Fibroblast of gingiva (primary cell): ENCODE measurements at regions not wholly inside any gene's neighbourhood (a gene's known extent, or its start where the extent isn't known, plus 50 kb on each side); places are given as distances from the start of the nearest gene placed in this dataset.
"Not testable (repeated sequence)": the region's sequence is repeated elsewhere in the genome, so short reads cannot be mapped to it uniquely, and the experiment has no call there.

Source experiments
- DNase-seq: peaks from one replicate; pipeline ENCODE4 v3.0.0-alpha.2; 2011; ENCODE audit warnings: low read depth

- no peak for DNase-seq
Observed at GRCh38 chr16:59088431-59088830, 354.3 kb upstream of the GOT2 start.

DNA sequence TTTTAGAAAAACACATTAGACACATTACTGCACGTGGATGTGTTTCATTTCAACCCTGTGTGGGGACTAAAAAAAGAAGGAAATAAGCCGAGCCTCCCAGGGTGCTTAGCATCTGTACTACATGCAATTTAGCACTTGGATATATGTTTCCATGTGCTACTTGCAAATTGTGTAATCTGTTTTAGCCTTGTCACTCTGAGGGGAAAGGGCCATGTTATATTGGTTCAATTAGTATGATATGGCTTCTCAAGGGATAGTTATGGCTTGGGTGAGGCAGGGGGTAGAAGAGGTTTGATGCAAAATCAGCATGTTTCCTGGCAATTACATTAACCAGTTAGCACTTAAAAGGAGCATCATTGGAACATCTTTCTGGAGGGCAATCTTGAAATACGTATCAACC lies 353.5 kb upstream of the GOT2 start:
- DNase-seq: no peak

DNA sequence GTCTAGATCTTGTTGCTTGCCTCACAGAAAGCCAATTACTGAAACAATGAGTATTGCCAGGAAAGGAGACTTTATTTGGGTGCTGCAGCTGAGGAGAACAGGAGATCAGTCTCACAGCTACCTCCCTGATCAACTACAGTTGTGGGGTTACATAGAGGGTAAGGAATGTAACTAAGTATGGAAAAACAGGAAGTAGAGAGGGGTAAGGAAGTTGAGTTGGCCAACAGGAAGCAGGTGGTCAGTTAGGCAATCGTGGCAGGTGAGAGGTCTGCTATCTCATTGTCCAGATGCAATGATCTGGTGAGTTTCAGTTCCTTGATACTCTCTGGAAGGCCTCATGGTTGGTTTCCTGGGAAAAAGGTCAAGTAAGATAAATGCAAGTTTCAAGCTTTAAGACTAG lies 333.1 kb upstream of the GOT2 start:
- no peak for DNase-seq

GRCh38 chr16:59060207-59060606 lies 326.1 kb upstream of the GOT2 start:
- DNase-seq: no peak

GRCh38 chr16:59058250-59058649 lies 324.1 kb upstream of the GOT2 start:
- no peak for DNase-seq

- no peak for DNase-seq
Observed at GRCh38 chr16:59053911-59054310, 319.8 kb upstream of the GOT2 start.

DNA sequence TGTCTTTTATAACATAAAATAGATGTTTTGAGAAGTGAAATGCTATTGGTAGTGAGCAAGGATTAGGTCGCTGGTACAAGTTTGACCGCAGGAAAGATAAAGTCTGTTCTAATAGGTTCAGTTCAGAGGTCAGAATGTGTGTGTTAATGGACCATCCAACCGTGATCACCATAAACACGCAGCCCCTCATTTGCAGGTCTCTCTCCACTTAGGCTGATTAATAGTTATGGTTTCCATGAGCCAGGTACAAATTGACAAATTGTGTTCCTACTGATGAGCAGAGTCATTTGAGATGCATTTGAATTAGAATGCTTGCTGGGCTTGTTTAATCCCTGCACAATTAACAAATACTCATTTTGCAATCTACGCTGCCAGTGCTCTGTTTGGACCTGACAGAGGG lies 318.1 kb upstream of the GOT2 start:
- no peak for DNase-seq

DNA sequence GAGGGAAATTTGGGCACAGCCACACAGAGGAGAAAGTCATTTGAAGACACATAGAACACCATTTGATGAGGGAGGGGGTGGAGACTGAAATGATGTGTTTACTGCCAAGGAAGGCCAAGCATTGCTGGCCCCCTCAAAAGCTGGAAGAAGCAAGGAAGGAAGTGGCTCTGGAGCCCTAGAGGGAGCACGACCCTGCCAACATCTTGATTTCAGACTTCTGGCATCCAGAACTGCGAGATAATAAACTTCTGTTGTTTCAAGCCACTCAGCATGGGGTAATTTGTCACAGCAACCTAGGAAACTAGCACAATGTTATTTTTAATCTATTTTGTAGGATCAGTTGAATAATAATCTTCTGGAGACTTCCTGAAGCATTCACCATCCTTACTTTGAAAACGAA lies 314.8 kb upstream of the GOT2 start:
- DNase-seq: no peak

DNA sequence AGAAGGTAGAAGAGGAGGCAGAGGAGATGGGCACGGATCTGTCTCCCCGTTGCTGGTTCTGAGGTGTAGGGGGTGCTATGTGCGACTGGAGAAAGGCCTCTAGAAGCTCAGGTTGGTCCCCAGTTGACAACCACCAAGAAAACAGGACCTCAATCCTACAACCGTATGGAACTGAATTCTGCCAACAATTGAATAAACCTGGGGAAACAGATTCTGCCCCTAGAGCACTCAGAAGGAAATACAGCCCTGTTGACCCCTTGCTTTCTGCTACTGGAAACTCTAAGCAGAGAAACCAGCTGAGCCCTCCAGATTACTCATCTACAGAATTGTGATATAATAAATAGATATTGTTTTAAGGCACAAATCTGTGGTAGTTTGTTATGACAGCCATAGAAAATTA lies 313.0 kb upstream of the GOT2 start:
- no peak for DNase-seq

- no peak for DNase-seq
Observed at GRCh38 chr16:59046335-59046734, 312.2 kb upstream of the GOT2 start.

DNA sequence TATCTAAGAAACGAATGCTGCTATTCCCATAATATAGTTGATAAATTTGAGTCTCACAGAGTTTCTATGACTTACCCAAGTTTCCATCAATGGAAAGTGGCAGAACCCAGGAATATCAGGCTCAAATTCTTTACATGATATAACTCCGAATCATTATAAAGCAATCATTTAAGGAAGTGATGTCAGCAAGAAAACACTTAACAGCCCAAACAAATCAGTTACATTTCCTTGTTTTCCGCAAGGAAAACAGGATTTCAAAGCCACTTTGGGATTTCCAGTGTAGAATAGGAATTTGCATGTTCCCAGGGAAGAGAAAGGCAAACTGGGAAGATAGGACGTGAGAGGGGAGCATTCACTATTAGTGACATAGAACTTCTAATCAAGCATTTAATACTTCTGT lies 311.4 kb upstream of the GOT2 start:
- no peak for DNase-seq

GRCh38 chr16:59044616-59045015 lies 310.5 kb upstream of the GOT2 start:
- no peak for DNase-seq

GRCh38 chr16:59042301-59042700 lies 308.2 kb upstream of the GOT2 start:
- no peak for DNase-seq

DNA sequence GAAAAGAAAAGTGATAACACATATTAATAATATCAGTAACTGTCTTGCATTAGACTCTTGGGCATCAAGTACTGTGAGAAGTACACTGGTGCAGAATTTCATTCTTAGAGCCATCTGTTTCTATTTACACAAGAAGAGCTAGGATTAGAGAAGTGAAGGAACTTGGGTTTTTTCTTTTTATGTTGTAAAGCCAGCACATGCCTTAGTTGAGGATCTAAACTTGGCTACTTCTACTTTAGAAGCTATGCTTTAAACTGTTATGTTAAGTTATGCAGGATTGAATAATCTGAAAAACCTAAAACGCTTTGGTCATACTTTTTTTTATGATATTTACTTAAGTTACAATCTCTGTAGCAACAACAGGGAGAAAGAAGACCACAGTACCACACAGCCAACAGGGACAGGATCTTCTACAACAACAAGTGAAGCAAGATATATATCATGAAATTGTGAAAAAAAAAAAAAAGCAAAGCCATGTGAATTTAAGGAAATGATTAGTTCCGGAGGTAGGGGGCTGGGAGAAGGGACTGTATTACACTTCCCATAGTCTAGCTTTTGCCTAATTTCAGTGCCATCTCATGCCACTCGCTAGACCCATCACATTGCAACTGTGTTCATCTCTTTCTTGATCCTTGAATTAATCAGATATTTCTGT lies 305.1 kb upstream of the GOT2 start:
- no peak for DNase-seq

- no peak for DNase-seq
Observed at GRCh38 chr16:59030923-59031485, 296.9 kb upstream of the GOT2 start.

DNA sequence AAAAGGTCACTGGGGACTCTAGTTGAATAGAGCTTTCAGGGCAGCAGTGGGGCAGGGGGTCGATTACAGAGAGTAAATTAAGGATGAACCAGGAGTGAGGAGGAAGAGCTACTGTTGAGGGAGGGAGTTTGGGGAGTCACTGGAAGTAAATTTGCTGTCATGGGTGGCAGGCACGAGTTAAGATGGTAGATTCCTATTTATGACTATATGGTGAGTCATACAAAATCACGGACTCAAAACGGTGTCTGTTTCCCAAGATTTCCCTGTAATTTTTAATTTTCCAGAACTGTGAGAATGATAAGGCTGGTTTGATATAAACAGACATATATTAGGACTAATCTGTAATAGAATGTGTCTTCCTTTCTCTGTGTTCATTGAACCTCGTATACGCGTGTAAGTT lies 287.6 kb upstream of the GOT2 start:
- DNase-seq: no peak

- DNase-seq: no peak
Observed at GRCh38 chr16:59013930-59014329, 279.8 kb upstream of the GOT2 start.

- no peak for DNase-seq
Observed at GRCh38 chr16:58999762-59000161, 265.6 kb upstream of the GOT2 start.

DNA sequence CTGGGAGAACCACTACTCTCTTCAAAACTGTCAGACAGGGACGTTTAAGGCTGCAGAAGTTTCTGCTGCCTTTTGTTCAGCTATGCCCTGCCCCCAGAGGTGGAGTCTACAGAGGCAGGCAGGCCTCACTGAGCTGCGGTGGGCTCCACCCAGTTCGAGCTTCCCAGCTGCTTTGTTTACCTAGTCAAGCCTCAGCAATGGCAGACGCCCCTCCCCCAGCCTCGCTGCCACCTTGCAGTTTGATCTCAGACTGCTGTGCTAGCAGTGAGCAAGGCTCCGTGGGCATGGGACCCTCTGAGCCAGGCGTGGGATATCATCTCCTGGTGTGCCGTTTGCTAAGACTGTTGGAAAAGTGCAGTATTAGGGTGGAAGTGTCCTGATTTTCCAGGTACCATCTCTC lies 258.6 kb upstream of the GOT2 start:
- DNase-seq: not testable (repeated sequence)

- DNase-seq: not testable (repeated sequence)
Observed at GRCh38 chr16:58983181-58983965, 249.3 kb upstream of the GOT2 start.

DNA sequence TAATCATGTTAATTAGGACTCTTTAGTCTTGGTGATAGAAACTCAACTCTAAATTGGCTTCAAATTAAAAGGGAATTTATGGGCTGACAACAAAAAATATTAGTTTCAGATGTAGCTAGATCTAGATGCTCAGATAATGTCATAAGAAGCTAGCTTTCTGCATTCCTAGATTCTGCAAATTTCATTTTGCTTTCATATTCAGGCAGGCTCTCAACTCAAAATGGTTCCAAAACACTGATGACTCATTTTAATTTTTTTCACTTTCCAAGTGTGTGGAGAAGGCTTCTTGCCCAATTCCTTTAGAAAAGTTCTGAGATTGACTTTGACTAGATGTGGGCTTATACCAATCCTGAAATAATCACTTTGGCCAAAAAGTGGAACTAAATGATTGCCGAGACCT lies 236.7 kb upstream of the GOT2 start:
- no peak for DNase-seq

DNA sequence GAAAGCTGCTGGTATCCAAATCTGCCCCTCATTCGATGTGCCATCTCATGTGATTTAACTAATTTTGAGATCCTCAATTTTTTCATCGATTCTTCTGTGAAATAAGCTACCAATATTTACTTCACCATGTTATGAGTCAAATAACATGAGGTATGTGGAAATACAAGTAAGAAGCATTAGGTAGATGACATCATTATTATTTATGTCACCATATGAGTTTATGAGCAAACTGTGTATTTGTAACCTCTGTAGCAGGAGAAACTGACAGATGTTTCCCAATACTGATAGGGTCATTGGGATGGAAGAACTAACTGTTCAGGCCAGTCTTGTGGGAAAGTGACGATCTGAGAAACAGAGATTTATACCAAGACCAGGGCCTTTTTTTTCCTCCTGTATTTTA lies 229.4 kb upstream of the GOT2 start:
- no peak for DNase-seq

- DNase-seq: no peak
Observed at GRCh38 chr16:58962811-58963210, 228.7 kb upstream of the GOT2 start.

DNA sequence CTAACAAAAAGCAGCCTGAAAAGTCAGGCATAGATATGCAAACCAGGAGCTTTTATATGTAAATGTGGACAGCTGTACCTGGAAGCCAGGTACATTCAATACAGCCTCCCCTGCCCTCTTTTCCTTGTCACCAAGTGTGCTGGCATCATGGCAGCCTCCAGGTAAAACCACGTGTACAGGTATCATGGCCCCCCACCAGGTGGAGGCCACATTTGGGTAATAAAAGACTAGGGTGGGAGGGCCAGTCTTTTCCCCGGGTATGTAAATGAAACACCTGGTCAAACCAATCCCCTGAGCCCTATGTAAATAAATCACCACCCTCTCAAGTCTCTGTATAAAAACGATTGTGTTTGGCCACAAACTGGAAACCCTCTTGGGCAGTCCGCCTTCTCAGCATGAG lies 226.4 kb upstream of the GOT2 start:
- no peak for DNase-seq
